GM18907 (cell line): ENCODE measurements at regions not wholly inside any gene's neighbourhood (a gene's known extent, or its start where the extent isn't known, plus 50 kb on each side); places are given as distances from the start of the nearest gene placed in this dataset.

Experiments used
- ATAC-seq: cut with Tn5 transposase; IDR thresholded peaks from one replicate; pipeline ENCODE4 v1.9.1; 2021; ENCODE audit warnings: mild to moderate bottlenecking, moderate library complexity; ENCODE audit not compliant: unreplicated experiment

DNA sequence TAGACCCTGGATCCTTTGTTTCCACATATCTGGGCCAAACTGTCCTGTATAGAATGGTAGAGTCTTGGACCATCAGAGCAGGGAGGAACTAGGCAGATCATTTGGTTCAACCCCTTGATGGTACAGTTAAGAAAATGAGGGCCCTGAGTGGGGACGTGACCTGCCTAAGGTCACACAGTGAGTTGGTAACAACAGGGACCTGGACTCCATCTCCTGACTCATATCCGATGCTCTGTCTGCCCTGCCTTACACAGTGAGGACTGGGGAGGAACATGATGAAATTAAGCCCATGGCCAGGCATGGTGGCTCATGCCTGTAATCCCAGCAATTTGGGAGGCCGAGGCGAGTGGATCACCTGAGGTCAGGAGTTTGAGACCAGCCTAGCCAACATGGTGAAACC, 440.2 kb downstream of the PTPRU start:
- ATAC-seq = no peak

- ATAC-seq = no peak
These were observed 439.4 kb downstream of the PTPRU start for GRCh38 chr1:29675481-29676263.

- ATAC-seq = no peak
These were observed 438.5 kb downstream of the PTPRU start for GRCh38 chr1:29674627-29675326.

DNA sequence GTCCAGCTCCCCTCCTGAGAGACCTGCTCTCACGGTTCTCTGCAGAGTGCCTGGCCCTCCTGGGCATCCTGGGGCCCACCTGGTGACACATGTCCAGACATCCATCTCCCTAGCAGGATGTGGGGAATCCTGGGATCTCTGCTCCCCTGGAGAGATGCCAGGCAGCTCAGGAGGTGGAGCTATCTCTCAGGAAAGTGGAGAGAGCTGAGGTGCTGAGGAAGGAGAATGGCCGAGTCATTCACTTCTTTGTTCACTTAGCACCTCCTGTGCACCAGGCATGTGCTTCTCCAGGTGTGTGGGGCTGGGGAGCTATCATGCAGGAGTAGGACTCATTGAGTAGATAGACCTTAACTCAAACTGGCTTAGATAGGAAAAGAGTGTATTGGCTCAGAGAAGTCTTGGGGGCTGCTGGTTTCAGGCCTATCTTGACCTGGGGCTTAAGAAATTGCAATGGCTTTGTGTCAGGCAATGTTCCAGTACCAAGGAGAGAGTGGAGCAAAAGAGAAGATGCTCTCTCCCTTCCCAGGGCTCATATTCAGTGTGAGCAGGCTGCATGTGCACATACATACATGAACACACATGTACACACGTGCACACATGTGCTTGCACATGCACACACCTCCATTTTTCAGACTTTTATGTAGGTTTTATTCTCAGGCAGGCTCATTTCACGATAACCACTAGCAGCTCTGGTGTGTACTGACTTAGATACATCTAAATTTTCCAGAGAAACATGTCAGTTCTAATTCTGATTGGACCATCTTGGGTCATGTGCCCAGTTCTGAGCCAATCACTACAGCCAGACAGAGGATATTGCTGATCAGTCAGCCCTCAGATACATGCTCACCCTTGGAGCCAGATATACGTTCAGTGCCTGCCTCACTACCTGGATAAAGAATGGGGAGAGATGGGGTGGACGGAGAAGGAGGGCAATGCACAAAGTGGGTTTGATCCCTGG, 437.6 kb downstream of the PTPRU start:
- no peak for ATAC-seq

- ATAC-seq = no peak
These were observed 436.8 kb downstream of the PTPRU start for GRCh38 chr1:29673228-29673500.

DNA sequence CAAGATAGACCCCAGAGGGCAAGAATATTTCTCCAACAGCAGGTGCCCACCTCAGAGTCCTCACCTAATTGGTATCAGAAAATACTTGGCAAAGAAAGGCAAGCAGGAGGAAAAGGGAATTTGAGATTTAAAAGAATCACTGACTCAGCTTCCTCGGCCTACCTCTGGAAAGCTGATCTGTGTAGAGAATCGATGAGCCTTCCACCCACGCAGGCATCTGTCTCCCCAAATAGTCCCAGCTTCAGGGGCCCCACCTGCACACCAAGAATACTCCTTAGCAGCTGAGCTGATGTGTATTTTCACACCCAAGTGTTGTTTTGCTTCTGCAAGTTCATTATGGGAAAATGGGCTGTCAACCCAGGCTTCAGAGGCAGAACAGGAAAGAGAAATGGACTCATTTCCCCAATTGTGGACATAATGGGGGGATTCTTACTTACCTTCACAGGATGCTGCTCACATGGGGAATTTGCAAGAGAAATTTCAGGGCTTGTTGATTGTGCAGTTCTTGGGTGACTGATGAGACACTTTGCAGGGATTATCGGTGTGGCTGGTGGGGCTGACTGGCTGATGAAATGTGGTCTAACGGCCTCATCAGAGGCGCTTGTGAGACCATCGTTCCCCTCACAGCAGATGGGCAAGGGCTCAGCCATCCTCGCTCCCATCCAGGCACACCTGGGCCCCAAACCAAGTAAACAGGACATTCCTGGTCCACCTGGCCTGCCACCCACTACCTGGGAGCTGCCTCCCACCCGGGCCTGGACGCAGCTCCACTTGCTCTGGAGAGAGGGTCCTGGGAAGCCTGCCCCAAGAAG, 436.3 kb downstream of the PTPRU start:
- ATAC-seq = no peak

DNA sequence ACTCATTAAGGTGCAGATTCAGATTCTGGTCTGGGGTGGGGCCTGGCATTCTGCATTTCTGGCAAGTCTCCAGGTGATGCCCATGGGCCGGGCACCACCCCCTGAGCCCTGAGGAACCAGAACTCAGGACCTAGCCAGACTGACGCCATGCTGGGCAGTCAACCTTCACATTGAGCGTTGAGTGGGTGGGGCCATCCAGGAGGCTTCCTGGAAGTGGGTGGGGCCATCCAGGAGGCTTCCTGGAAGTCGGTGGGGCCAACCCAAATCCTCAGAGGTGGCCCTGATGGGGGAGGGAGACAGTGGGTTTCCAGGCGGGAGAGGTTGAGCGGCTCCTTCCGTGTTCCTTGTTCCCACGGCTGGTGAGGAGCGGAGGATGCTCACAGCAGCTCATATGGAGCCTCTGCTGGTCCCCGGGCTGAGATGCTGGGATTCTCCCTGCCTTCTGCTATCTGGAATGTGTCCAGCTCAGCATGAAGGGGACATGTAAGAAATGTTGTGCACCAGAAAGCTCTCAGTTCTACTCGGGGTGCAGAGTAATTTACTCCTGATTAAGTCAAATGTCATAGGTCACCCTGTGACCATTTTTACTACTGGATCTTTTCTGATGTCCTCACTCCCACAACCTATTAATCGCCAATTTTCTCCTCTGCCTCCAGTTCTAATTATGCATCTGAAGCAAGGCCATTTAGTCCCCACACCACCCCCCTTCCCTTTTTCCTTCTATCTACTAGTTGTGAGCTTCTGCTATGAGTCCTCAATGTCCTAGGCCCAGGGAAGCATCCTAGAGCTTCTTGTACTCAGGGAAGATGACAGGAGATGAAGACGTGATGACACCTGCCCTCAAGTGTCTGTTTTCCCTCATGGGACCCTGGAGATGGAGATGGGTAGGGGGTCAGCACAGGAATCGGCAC, 435.4 kb downstream of the PTPRU start:
- no peak for ATAC-seq

- no peak for ATAC-seq
These were observed 434.4 kb downstream of the PTPRU start for GRCh38 chr1:29670752-29671151.

DNA sequence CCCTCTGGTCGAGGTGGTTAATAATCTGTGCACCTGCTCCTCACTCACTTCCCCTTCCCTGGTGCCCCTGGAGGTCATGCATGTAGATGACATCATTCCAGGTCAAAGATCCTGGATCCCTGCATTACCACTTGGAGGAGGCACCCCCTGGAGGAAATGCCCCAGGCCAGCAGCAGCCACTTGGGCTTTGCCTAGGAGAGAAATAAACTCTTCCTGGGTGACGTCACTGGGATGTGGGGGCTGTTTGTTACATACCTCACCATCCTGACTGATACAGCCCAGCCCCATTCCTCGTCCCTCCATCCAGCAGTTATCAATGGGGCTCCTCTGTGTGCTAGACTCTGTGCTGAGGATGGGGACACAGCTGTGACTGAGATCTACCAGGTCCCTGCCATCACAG, 433.6 kb downstream of the PTPRU start:
- no peak for ATAC-seq

DNA sequence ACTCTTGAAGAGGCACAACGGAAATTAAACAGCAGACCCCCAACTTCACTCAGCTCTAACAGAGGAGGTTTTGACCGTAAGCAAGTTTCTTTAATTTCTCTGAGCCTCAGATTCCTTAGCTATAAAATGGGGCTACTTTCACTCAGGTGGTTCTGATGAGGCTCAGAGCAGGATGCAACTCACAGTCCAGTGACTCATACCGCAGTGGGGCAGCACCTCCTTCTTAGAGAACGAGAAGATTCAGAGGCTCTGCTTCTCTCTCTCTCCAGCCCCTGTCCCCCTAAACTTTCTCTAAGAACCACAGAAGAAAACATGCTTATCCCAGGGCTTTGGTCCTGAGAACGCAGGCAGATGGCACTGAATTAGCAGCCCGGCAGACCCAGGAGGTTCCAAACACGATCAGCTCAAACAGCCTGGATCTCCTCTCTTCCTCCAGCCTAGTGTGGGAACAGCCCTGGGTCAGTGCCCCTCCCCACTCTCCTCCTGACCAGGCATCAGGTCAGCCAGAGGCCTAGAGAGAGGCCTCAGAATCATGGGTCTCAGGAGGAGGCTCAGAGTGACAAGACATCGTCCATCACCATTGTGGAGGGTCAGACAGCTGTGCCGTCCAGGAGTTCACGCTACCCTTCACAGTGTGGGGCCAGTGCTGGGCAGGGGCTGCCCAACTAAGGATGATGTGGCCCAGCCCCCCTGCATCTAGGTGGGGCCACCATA, 433.0 kb downstream of the PTPRU start:
- no peak for ATAC-seq

GRCh38 chr1:29668551-29669157, 432.3 kb downstream of the PTPRU start:
- ATAC-seq = no peak

GRCh38 chr1:29667951-29668350, 431.6 kb downstream of the PTPRU start:
- no peak for ATAC-seq

DNA sequence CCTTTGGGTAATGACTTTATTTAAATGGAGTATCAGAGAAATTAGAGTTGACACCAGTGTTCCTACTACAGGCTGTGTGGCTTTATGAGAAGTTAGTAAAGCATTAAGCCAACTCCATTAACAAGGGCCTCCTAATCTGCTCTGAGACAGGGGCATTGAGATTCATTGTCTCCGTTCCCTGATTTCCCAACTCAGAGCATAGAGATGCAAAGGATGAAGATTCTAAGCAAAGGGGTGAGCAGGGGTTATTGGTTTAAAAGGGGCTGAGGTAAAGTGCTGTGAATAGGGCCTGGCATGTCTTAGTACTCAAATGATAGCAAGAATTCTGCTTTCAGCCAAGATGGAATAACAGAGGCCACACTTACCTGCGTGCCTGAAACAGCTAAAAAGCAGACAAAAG, 428.4 kb downstream of the PTPRU start:
- ATAC-seq = no peak

- no peak for ATAC-seq
These were observed 422.4 kb downstream of the PTPRU start for GRCh38 chr1:29658688-29659087.

GRCh38 chr1:29657816-29658215, 421.5 kb downstream of the PTPRU start:
- ATAC-seq = no peak

DNA sequence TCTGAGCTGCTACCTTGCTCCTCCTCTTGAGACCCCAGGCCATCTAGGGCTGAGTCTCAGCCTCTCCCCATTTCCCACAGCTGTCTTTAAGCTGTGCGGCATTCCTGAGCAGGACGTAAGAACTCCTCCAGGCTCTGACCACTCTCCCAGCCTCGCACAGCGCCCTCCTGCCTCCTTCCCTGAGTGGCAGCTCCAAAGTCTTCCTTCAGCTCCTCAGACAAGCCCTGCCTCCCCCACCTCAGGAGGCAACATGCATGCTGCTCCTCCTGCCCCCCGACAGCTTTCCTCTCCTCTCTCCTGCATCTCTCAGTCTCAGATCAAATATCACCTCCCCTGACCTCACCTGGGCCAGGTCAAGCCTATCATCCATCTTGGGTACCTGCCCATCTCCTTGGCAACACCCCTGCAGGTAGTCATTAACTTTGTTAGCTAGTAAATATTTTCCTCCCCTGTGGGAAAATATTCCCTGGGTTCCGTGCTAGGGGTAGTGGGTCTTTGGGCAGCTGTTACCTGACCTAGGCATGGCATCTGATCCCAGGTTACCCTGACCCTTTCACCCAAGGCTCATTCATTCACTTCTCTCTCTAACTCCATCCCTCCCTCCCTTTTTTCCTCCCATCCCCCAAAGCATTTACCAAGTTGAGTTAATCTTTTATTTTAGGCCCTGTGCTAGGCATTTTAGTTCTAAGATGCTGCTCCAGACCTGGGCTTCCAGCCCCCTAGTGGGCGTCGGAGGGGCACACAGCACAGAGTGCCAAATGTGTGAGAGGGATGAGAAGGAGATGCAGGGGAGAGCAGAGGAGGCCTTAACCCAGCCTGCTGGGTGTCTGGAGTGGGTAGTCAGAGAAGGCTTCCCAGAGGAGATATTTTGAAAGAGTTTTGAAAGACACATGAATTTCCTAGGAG, 419.9 kb downstream of the PTPRU start:
- no peak for ATAC-seq

DNA sequence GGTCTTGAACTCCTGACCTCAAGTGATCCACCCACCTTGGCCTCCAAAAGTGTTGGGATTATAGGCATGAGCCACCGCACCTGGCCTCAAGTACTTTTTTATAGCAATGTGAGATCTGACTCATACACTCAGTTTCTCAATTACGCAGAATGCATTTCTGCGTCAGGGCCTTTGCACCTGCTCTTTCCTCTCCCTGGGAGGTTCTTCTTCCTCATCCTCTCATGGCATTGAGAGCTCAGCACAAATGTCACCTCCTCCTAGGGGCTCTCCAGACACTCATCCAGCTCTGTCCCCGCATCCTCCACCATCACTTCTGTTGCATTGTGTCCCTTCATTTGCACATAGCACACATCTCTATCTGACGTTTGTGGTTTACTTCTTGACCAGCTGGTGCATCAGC, 418.8 kb downstream of the PTPRU start:
- ATAC-seq = no peak
